ENCODE measurements at regions not wholly inside any gene's neighbourhood (a gene's known extent, or its start where the extent isn't known, plus 50 kb on each side); places are given as distances from the start of the nearest gene placed in this dataset.
A peak's percentile ranks its signal among the peaks of the same experiment; 100 is the strongest.
"Not testable (repeated sequence)": the region's sequence is repeated elsewhere in the genome, so short reads cannot be mapped to it uniquely, and the experiment has no call there.

DNA sequence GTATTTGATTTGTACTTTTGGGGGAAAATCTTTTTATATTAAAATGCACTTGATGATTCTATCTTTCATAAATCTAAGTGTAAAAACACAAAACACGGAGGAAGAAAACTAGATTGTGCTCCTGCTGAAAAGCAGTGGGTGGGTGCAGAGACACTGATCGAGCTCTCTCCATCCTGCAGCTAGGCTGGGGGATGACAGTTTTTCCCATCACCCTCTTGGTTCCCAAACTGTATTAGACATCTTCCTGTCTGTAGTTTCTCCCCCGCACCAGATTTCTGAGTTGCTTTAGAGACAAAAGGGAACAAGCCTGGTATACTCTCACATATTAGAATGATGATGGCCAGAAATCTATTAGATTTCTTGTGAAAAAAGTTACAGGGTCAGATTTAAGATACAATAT, 99.6 kb downstream of the FAM114A2 start:
- FAIRE-seq: no peak

DNA sequence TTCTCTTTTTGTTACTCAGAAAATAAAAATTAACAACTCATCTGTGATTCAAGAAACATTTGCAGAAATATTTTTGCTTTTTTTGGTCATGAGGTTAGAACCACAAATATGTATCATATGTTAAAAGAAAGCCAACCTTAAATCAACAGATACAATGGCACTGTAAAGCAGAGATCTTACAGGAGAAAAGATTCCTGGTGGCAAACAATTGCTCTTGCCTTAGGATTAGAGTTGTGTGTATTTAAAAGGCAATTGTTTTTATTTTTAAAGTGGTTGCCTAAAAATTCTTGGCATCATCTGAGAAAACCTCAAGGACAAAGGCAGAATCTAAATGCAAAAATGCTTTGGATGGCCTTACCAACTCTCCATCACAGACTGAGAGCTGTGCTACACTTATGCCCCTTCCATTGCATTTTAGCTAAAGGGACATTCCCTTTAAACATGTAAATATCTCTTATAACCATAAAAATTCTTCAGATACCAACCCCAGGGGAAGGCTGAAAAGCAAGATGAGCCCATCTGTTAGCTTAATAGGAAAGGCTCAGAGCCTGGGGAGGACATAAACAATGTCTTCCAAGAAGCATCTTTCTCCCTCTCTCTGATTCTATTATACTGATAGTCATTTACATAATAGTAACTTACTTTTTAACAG, 100.4 kb downstream of the FAM114A2 start:
- FAIRE-seq: no peak

DNA sequence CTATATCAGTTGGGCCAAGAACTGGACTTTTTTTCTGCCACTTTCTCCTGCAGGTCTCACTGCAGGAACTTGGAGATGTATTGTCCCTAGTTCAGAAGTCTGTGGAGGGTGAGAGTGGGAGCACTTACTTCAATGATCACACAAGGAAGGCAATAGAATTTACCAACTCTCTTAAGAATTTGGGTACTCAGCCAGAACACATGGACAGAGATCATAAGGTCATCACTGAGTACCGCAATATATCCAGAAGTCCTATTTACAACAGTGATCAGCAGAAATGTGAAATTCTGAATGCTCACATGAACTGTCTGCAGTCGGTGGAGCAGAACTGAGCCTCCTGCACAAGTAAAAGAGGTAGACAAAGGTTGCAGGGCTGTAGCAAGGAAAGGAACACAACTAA, 101.0 kb downstream of the FAM114A2 start:
- FAIRE-seq: no peak

DNA sequence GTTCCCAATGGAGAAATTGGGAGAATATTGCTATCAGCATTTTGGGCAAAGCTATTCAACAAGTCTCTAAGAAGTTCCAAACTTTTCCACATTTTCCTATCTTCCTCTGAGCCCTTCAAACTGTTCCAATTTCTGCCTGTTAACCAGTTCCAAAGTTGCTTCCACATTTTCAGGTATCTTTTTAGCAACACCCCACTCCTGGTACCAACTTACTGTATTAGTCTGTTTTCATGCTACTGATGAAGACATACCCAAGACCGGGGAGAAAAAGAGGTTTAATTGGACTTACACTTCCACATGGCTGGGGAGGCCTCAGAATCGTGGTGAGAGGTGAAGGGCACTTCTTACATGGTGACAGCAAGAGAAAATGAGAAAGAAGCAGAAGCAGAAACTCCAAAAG, 103.6 kb downstream of the FAM114A2 start:
- not testable (repeated sequence) for FAIRE-seq

DNA sequence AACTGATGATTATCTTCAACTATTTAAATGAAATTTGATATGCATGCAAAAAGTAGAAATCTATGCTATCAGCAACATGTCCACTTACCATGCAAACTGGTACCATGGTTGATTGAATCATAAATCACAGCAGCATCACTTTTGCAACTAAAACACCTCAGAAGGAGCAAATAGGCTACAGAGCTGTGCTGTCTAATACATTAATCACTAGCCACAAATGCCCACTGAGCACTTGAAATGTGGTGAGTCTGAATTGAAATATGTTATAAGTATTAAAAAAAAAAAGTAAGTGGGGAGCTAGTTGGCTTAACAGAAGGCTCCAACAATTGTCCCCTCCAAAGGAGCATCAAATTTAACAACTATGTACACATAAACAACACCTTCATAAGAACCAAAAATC, 112.5 kb downstream of the FAM114A2 start:
- no peak for FAIRE-seq

DNA sequence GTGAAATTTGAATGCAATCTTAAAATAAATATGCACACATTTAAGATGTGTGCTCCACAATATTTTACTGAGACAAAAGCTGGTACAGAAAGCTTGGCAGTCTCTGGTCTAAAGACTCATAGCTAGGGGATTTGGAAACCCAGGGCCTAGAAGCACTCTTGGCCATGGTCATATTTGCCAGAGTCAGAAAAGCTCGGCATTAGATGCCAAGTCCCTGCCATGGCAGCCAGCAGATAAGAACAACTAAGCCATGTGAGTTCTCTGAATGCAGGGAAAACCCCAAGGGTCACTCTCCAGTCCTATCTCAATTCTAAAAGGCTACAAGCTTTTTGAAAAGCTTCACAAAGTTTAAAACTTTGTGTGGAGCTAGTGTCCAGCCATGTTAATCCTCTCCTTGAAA, 119.5 kb downstream of the FAM114A2 start:
- FAIRE-seq: no peak

DNA sequence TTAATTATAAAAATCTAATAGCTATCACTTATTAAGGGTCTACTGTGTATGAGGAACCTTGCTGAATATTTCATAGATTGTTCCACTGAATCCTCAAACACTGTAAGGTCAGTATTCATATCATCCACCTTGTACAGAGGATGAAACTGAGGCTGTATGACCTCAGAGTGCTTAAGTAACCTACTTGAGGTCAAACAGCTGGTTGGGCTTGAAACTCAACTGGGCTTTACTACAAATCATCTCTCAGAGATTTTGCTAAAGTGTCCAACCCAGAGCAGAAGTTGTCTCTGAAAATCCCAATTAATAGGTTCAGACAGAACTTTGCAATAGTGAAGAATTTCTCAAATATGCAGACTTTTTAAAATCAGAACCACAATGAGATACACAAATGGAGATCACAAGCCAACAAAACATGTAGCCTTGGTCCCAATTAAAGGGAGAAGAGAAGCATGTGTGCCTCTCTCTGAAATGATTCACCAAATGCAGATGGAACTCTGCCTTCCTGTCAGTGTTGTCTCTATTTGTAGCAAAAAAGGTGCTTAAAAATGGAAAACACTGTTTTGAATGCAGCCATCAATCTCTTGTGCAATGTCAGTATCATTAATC, 131.4 kb downstream of the FAM114A2 start:
- no peak for FAIRE-seq

DNA sequence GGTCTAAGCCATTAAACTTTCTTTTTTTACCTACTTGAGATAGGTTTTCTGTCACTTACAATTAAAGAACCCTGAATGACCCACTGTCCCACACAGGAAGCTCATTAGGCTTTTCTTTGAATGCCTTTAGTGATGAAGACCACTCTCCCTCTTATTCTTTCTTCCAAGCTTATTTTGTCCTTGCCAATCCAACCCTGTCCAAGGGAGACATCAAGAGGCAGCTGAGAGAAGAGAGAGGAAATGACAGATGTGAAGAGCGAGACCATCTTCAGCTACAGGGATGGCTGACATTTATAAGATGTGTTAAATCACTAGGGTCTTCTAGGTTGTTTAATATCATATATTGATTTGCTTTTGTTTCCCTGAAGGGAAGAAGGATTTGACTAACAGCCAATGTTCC, 133.5 kb downstream of the FAM114A2 start:
- FAIRE-seq: no peak

DNA sequence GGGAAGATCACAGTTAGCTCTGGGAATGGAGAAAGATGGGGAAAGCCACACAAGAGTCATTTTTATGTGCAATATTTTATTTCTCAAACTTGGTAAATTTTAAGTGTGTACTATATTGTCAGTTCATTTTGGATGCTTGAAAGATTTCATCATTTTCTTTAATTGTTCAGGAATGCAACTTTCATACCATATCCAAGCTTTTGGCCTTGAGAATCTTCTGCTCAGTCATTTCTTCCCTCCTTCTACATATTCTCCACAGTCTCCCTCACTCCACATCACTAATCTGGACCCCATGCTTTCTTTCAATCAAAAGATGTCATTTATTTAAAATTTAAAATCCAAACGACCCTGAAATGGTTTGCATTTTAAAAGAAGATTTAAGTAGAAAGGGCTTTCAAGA, 135.4 kb downstream of the FAM114A2 start:
- no peak for FAIRE-seq

DNA sequence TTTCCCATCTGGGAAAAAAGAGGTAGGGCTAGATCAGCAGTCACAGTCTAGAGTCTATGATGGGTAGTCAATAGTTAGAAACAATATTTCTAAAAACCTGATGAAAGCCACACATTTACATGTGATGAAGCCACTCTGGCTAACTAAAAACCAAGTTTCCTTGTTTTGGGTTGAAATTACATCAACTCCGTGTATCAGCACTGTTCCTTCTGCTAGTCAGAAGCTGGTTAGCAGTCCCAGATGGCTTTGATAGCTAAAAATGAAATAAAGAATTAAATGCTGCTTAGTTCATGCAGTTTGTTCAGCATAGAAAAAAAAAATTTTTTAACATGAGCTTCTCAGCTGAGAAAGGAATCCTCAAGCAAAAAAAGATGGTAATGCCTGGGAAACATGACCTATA, 136.7 kb downstream of the FAM114A2 start:
- FAIRE-seq: no peak

DNA sequence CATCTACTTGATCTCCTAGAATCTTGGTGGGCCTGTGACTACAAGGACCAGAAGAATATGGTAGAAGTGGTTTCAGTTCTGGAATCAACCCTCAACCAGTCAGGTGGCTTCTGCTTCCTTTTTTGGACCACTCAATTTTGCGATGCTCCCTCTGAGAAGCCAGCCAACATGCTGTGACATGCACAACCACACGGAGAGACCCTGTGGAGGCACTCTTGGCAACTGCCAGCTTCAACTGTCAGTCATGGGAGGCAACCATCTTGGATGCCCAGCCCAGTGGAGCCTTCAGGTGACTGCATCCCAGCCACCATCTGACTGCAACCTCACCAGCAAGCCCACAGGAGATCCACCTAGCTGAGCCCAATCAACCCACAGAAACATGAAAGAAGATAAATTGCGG, 137.3 kb downstream of the FAM114A2 start:
- no peak for FAIRE-seq

DNA sequence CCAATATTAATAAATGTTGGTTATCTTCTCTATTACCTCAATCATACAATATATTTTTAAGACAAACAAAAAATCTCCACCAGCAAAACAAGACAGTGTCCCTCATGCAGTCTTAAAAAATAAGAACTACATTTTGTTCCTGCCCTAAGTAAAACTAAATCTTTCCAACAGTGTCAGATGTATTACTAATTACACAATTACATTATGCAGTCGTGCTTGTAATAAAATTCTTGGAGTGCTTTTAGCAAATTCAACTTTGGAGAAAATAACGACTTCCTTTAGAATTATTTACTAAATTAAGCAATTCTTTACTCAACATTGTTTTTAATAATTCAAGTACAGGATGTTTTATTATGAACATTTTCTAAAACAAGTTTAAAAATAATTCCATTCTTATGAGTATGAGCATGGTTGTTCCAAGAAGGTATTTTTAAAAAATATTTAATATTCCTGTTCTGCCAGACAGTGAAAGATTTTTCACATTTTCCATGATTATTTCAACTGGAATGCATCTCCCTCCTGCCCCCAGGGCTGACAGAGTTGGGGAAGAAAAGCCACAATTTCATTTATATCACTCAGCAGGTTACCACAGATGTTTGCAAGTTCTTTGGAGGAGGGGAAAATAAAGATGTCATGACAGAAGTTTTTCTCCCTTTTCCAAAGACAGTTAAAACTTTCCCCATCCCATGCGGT, 137.9 kb downstream of the FAM114A2 start:
- peak; percentile 99 for FAIRE-seq

DNA sequence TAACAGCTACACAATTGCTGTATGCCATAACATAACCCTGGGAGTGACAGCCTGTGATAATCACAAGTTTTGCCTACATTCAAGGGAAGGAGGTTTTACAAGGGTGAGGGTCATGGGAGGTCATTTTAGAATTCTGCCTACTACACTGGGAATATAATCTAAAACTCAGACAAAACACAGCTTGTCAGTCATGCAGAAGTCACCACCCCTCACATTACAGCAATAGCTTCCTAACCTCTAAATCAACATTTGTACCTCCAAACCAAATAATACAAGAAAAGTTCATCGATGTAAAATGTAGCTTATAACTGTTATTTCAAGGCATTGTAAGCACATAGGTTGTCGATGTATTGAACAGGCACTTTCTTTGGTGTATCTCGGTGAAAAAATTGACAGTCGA, 139.0 kb downstream of the FAM114A2 start:
- FAIRE-seq: no peak

DNA sequence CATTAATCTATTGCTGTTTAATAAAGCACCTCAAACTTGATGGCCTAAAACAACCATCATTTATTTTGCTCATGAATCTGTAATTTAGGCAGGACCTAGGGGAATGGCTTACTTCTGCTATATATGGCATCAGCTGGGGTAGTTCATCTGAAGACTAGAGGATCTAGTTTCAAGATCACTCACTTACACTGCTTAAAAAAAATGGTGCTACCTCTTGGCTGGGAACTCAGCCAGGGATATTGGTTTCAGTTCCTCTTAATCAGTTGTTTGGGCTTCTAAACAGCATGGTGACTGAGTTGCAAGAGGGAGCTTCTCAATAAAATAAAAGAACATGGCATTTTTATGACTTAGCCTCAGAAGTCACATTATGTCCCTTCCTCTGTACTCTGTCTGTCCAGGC, 142.0 kb downstream of the FAM114A2 start:
- no peak for FAIRE-seq

DNA sequence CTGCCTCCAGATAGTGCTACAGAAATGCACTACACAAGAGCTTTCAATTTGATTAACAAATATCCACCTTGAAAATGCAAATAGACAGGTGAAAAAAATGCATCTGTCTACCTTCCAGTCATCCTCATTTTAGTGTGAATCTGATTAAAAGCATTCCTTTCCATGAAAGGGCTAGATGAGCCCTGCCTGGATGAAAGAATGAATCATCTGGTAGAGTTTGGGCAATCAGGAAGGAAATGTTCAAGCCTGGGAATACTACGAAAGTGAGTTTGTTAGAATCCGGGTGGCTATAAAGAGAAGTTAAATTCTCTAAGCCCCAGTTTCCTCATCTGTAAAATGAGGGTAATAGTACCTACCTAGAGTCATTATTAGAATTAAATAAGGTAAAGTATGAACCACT, 142.6 kb downstream of the FAM114A2 start:
- FAIRE-seq: no peak

DNA sequence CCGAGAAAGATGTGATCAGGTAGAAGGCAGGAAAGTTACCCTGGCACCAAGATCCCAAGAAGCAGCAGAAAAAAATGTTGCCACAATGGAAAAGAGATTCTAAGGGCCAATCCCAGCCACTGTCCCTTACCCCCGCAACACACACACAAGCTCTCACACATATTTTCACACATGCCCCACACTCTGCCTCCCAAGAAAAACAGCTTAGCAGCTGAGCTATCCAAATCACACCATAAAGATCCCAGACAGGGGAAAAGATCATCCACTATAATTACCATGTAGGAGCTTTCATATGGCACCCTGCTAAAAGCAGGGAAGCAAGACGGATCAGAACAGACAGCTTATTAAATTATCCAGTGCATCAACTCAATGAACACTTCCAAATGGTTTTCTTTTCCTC, 143.4 kb downstream of the FAM114A2 start:
- FAIRE-seq: no peak

DNA sequence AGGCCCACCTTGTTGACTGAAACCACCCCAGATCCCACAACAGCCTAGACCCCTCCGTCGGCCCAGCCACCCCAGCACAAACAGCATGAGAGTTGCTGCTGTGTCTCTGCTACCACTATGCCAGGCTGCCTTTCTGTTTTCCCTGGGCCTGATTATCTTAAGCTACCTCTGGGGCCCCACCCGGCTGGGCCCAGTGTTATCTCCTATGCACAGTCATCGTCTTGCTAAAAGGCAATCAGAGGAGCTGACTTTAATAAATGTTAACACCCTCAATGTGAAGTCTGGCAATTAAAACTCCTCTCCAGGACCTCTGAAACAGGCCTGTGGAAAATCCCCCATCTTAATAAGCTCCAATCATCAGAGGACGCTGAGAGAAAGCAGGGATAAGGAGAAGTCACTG, 144.9 kb downstream of the FAM114A2 start:
- no peak for FAIRE-seq

DNA sequence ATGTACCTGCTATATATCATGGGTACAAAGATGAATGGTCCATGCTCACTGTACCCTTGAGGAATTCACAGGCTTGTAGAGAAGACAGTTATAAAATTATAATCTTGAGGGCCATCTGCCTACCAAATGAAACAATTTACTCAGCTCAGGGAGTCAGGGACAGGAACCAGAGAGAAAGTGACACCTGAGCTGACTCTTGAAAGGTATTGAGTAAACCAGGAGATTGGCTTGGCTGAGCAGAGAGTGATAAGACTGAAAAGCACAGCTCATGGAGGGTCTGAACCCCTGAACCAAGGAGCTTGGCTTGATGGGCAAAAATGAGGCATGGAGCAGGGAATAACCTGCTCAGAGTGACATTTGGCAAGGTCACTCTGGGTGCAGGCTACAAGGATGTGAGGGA, 147.3 kb downstream of the FAM114A2 start:
- FAIRE-seq: no peak

DNA sequence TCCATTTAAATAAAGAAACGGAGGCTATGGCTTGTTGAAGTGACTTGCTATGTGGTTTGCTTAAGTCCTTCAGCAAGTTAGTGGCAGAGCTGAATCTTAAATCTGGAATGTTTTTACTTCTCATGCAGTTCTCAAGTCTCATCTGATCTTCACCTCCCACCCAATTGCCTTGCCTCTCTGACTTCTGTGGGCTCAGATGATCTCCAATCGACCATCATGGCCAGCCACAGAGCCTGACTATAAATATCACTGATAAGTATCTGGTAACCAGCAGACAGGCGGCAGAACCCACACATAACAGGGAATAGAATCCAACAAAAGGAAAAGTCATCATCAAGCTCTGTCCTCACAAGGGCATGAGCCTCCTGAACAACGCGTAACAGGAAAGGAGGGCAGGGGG, 149.9 kb downstream of the FAM114A2 start:
- no peak for FAIRE-seq

DNA sequence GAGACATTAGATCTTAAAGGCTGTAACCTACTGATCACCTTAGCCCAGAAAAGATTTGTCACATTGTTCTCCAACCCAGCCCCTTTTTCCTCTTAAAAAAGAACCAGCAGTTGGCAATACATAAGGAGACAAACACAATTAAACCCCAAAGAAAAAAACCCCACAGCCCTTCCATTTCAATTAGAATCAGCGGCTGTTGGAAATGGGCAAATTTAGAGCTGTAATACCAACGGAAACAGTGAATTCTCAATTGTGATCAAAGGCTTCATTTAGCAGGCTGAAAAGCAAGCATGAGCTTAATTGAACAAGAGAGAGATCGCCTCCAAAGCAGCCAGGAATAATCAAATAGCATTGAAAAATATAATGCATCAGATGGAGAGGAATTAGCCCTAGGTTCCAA, 153.6 kb downstream of the FAM114A2 start:
- FAIRE-seq: no peak

DNA sequence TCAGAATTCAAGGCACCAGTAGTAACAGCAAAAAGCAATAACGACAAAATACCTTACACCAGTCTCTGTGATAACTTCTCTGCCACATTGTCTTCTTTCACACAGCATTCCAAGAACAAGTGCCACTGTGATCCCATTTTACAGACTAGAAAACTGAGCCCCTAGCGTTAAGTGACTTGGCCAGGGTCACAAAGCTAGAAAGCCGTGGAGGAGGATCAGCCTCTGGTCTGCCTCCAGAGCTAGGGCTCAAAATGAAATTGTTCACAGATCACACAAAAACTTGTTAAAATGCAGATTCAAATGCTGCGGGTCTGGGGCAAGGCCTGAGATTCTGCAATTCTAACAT, 154.1 kb downstream of the FAM114A2 start:
- FAIRE-seq: no peak

DNA sequence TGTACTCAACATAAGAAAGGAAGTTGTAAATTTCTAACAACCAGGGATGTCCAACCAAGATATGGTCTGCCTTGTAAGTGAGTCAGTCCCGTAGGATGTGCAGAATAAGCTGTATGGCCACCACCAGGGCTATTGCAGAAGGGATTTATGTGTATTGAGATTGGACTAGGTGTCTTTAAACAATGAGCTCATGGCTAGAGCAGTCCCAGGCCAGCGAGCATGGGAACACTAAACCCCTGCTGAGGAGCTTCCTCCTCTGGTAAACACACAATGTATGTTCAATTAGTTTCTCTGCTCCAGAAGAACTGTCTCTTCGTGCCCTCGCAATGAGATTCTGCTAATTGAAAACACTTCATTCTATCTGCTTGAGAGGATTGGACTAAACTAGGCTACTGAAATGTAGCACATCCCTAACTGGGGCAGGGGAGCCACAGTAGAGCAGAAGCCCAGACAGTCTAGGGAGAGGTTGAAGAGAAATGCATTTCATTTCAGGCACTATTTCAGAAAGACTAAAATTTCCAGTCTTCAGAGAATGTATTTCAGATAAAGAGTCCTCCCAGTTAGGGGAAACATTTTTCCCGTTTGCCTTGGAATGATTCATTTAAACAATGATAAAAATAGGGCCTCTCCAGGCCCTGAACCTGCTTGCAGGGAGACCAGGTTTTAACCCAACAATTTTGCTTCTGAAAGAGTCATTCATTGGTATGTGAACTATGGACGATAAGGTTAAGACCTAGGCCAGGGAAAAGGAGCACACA, 154.7 kb downstream of the FAM114A2 start:
- FAIRE-seq: no peak

DNA sequence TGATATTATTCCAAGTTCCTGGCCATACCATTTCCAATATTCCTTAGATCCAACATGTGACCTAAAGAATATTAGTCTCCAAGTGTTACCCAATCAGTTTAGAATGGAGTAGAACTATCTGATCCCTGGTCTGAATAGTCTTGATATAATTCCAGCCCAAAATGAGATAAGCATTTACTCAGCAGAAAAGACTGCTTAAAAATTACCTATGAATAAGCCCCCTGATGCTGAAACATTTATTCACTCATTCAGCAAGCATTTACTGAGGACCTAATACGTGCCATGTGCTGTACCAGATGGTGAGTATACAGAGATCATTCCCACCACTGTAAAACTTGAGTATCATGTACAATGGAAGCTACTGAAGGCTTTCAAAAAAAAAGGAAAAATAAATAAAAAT, 157.0 kb downstream of the FAM114A2 start:
- no peak for FAIRE-seq

DNA sequence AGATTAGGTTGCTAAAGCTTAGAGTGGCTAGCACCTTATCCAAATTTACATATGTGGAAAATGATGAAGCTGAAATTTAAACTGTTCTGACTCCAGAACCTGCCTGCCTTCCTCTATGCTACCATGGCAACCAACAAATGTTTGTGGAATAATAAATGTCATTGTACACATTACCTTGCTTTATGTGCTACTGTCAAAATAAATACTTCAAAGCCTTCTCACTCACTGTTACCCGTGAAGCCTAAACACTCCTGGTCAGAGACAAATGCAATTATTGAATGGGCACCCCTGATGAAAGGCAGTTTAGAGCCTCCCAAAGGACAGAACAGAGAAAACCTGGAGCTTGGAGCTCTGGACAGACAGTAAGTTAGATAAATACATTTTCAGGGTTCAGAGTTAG, 158.6 kb downstream of the FAM114A2 start:
- FAIRE-seq: no peak

Data from endometrium (tissue), 2 donors.